ENCODE measurements at regions not wholly inside any gene's neighbourhood (a gene's known extent, or its start where the extent isn't known, plus 50 kb on each side); places are given as distances from the start of the nearest gene placed in this dataset.

GRCh38 chr9:88051138-88051537 lies 76.8 kb upstream of the CDK20 start:
- Histone ChIP-seq H3K9me3 (no peaks in the 10 kb centered on the region), H3K27ac (no peak overlapping the region), H3K27me3 (no peaks in the 10 kb centered on the region), H3K36me3 (no peaks in the 10 kb centered on the region), H3K4me3 (no peak overlapping the region), H3K4me1 (no peaks in the 10 kb centered on the region)
- DNase-seq (no peak), ATAC-seq (no peak)
- TF ChIP-seq POLR2A (IDR thresholded peaks at IDR 0.05) (no peak), CTCF (IDR thresholded peaks at IDR 0.05 in 4 of 5, conservative IDR thresholded peaks at IDR 0.05 in 1 of 5) (no peak)
- intact Hi-C loops (cut with DNase I; ENCODE audit: low total_unique reads) (no loop called here), in situ Hi-C loops (cut with MboI; ENCODE audit: low sequenced_read_pairs in 4 of 4) (no loop called here)

GRCh38 chr9:88049677-88050307 lies 75.5 kb upstream of the CDK20 start:
- in situ Hi-C loops (cut with MboI; ENCODE audit: low sequenced_read_pairs in 4 of 4) = no loop called here
- intact Hi-C loops (cut with DNase I; ENCODE audit: low total_unique reads) = no loop called here
- H3K4me3 ChIP-seq = no peak overlapping the region
- TF ChIP-seq CTCF (IDR thresholded peaks at IDR 0.05 in 4 of 5, conservative IDR thresholded peaks at IDR 0.05 in 1 of 5) (no peak), POLR2A (IDR thresholded peaks at IDR 0.05) (no peak)
- peaks cover 0 to 2% (median 0%) of the 10 kb centered on the region in 3 donors for H3K9me3 ChIP-seq
- no peak for ATAC-seq
- H3K27me3 ChIP-seq = no peaks in the 10 kb centered on the region
- H3K36me3 ChIP-seq = no peaks in the 10 kb centered on the region
- no peak for DNase-seq
- H3K4me1 ChIP-seq = no peaks in the 10 kb centered on the region
- H3K27ac ChIP-seq = no peak overlapping the region

DNA sequence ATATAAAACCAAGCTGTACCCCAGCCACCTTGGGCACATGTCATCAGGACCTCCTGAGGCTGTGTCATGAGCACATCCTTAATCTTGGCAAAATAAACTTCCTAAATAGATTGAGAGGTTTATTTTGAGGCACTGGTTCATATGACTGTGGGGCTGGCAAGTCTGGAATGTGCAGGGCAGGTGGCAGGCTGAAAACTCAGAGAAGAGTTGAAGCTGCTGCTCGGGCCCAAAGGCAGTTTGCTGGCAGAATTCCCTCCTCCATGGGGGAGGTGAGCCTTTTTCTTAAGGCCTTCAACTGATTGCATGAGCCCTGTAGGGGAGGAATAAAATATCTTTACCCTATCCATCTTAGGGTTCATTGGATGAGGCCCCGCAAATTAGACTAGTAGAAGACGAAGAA lies 72.2 kb upstream of the CDK20 start:
- no peaks in the 10 kb centered on the region for H3K4me1 ChIP-seq
- no peak overlapping the region for H3K27ac ChIP-seq
- no peak for DNase-seq
- H3K4me3 ChIP-seq = no peak overlapping the region
- H3K36me3 ChIP-seq = no peaks in the 10 kb centered on the region
- TF ChIP-seq CTCF (IDR thresholded peaks at IDR 0.05 in 4 of 5, conservative IDR thresholded peaks at IDR 0.05 in 1 of 5) (no peak), POLR2A (IDR thresholded peaks at IDR 0.05) (no peak)
- H3K27me3 ChIP-seq = no peaks in the 10 kb centered on the region
- in situ Hi-C loops (cut with MboI; ENCODE audit: low sequenced_read_pairs in 4 of 4) = no loop called here
- peaks cover 0 to 5% (median 0%) of the 10 kb centered on the region in 3 donors for H3K9me3 ChIP-seq
- intact Hi-C loops (cut with DNase I; ENCODE audit: low total_unique reads) = no loop called here
- no peak for ATAC-seq

DNA sequence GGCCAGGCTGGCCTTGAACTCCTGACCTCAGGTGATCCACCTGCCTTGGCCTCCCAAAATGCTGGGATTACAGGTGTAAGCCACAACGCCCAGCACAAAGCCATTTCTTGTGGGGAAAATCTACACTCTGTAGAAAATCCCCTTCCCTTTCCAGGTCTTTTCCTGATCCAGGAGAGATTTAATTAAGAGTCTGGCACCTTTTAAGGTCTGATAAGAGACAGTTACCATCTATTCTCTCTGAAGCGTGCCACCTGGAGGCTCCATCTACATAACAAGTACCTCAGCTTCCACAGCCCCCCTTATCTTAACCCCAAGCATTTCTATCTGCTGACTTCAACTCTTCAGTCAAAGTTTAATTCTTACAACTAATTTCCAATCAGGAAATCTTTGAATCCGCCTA lies 71.4 kb upstream of the CDK20 start:
- DNase-seq = no peak
- intact Hi-C loops (cut with DNase I; ENCODE audit: low total_unique reads) (no loop called here), in situ Hi-C loops (cut with MboI; ENCODE audit: low sequenced_read_pairs in 4 of 4) (no loop called here)
- Histone ChIP-seq H3K27ac (no peak overlapping the region), H3K36me3 (no peaks in the 10 kb centered on the region), H3K4me3 (no peak overlapping the region), H3K27me3 (no peaks in the 10 kb centered on the region), H3K4me1 (no peaks in the 10 kb centered on the region), H3K9me3 (peaks cover 0 to 5% (median 0%) of the 10 kb centered on the region in 3 donors)
- no peak for ATAC-seq
- TF ChIP-seq CTCF (IDR thresholded peaks at IDR 0.05 in 4 of 5, conservative IDR thresholded peaks at IDR 0.05 in 1 of 5) (no peak), POLR2A (IDR thresholded peaks at IDR 0.05) (no peak)

DNA sequence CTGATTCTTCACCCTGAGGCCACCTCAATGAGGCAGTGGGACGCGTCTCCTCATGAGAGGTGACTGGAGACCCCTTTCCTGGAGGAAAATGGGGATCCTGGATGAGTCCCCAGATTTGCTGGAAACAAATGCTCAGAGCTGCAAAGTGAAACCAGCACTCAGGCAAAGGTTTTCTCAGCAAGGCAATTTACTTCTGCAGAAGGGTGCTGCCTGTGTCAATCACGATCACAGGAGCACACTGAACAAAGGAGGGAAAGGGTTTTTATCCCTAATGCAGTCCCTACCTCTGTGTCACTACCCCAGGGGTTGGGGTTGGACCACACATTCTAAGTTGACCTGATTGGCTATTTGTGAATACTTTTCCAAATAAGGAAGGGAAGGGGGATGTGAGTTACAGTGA lies 69.9 kb upstream of the CDK20 start:
- H3K27me3 ChIP-seq = no peaks in the 10 kb centered on the region
- intact Hi-C loops (cut with DNase I; ENCODE audit: low total_unique reads) (no loop called here), in situ Hi-C loops (cut with MboI; ENCODE audit: low sequenced_read_pairs in 4 of 4) (no loop called here)

More for the DNA sequence above, 69.9 kb upstream of the CDK20 start:
- DNase-seq (no peak), ATAC-seq (no peak)
- H3K36me3 ChIP-seq = no peaks in the 10 kb centered on the region
- H3K9me3 ChIP-seq = peaks cover 0 to 5% (median 0%) of the 10 kb centered on the region in 3 donors
- H3K4me3 ChIP-seq = no peak overlapping the region
- no peaks in the 10 kb centered on the region for H3K4me1 ChIP-seq
- no peak for TF ChIP-seq POLR2A (IDR thresholded peaks at IDR 0.05)
- TF ChIP-seq CTCF (IDR thresholded peaks at IDR 0.05 in 4 of 5, conservative IDR thresholded peaks at IDR 0.05 in 1 of 5) = no peak
- H3K27ac ChIP-seq = no peak overlapping the region
